Activated CD4-positive, CD25-positive, alpha-beta regulatory T cell treated with anti-CD3 and anti-CD28 coated beads, Interleukin-2, amount 50 U/mL, for 16 hours (primary cell): ENCODE measurements at regions not wholly inside any gene's neighbourhood (a gene's known extent, or its start where the extent isn't known, plus 50 kb on each side); places are given as distances from the start of the nearest gene placed in this dataset.
"Not testable (repeated sequence)": the region's sequence is repeated elsewhere in the genome, so short reads cannot be mapped to it uniquely, and the experiment has no call there.

Experiments
- DNase-seq: peaks from one replicate; pipeline ENCODE4 v3.0.0-alpha.2; 2020; ENCODE audit warnings: low read depth, low spot score

DNA sequence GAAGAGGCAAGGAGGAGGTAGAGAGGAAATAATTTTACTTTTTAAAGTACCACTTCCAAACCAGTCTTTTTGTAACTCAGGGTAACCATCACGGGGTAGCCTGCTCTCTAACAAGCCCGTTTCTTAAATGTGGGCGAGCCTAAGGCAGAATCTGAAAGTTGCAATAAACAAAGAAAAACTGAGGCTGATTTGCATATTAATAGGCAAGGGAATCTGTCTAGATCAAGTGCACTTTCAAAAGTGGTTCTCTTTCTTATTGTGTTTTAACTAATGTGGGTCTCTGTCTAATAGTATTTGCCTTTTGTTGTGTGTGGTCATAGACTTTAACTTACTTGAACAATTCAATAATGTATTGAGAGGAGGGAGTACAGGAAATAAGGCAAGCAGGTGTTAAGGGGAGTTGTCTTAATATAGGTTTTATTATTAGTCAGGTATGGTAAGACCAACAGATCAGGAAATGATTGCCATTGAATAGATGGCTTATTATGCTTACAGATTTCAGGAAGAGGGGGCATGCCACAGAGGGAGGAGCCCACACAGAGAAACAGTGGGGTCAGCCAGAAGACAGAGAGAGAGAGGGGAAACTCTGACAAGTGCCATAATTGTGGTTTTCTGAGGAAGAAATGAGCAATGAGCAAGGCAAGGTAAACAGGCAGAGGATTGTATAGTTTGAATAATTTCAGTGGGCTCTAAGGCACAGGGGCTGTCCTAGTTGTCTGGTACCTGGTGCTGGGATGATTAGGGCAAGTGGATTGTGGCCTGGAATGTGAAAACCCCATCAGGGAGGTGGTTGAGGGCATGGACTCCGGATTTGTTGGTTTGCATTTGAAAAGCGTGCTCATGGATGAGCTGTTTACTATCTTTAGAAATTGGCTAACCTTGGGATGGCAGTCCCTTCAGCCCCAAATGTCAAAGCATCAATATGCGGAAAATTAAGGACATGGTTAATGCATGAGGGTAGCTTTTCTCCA is 237.2 kb downstream of the TOX3 start:
- DNase-seq, result no peak

DNA sequence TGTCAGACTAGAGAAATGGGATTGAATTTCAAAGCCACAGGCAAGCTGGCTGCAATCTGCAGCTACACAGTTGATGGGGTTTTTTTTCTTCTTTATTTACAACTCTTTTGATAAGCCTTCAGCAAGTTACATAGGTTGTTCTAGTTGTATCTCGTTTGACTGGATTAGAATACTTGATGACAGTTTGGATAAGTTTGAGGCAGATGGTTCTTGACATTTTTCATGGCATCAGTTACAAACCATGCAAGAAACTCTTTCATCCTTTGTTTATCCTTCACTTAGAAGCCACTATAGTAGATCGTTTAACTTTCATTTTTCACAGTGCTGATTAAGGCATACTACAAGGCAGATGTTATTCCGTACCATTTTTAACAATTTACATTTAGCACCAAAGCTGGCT is 238.9 kb downstream of the TOX3 start:
- DNase-seq, result no peak

DNA sequence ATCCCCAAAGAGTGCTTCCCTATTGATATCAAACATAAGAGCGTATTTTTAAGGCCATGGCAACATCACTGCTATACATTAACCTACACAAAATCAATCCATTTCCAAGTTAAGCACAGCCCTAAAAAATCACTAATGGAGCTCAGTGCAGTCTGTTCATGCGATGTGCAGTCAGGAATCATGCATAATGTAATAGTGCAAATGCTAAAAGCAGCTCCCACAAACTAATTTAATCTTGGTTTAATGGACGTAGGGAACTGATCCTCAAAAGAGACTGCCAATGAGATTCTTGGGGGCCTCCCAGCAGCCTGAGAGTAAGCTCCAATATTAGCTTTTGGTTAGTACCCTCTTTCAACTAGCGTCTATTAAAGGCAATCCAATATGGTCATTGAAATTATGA is 245.9 kb downstream of the TOX3 start:
- no peak for DNase-seq

DNA sequence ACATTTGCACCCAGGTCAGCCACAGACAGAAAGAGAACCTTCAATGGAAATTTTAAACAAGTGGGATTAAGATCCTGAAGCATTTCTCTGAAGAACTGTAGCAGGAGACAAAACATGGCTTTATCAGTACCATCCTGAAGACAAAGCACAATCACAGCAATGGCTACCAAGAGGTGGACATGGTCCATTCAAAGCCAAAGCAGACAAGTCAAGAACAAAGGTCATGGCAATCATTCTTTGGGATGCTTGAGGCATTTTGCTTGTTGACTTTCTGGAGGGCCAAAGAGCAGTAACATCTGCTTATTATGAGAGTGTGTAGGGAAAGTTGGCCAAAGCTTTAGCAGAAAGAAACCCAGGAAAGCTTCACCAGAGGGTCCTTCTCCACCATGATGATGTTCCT is 248.2 kb downstream of the TOX3 start:
- DNase-seq, result no peak

DNA sequence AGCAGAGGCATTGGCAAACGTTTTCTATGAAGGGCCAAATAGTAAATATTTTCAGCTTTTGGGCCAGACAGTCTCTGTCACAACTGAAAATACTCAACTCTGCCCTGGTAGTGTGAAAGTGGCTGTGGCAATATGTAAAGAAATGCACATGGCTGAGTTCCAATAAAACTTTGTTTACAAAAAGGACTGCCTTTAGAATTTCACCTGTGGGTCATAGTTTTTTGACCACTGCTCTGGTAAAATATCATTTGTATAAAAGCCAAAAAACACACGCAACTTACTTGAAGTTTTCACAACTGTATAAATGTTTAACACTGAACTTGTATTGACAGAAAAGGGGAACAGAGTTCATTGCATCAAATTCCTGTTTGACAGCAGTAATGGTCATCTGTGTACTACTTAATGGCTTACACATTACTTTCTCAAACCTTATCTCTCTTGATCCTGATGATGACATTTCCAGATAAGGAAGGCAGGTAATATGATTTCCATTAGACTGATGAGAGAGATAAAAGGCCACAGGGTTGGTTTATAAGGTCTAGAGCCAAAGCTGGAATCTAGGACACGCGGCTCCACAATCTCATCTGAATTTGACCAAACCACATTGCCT is 250.1 kb downstream of the TOX3 start:
- not testable (repeated sequence) for DNase-seq

DNA sequence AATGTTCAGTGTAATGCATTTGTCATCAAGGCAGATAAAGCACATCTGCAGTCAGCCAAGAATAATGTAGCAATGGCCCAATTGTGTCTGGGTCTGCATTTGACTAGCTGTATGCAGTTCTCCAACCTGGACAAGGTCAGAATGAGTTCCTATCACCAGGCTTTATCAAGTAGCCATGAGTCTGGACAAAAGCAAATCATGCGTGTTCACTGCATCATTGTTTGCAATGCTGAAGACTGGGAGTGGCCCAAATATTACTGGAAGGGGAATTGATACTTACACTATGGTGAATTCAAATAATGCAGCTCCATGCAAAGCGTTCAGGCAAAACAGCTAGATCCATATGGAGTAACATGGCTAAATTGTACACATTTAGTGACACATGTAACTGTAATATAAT is 250.9 kb downstream of the TOX3 start:
- DNase-seq, result no peak

DNA sequence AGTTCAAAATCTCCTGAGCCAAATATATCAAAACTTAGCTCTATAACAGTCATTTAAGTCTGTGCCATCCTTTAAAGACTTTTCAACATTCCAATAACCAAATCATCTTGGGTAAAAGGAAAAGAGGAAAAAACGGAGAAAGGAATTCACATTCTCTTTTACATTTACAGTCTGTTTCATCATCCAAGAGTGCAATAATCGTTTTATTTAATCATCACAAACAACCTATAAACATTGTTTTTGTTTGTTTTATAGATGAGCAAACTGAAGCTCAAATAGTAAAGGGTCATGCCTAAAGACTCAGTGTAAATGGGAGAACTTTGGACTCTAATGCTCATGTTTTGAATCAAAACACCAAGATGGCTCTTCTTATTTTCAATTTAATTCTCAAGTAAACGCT is 252.3 kb downstream of the TOX3 start:
- no peak for DNase-seq

DNA sequence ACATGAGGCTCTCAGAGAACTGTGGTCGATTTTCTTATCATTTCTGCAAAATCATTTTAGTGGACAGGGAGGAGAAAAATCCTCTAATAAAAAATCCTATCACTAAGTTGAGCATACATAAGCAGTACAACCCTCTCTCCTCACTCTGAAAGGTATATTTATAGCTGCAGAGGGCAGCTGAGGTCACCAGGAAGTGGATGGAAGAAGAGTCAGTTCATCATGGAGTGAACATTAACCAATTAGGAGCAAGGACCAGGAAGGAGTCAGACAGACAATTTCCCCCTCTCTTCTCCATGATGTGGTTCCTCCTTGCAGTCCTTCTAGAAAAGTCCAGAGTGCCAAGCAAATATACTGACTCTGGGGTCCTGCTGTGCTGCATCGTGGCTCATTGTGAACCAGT is 253.7 kb downstream of the TOX3 start:
- no peak for DNase-seq

DNA sequence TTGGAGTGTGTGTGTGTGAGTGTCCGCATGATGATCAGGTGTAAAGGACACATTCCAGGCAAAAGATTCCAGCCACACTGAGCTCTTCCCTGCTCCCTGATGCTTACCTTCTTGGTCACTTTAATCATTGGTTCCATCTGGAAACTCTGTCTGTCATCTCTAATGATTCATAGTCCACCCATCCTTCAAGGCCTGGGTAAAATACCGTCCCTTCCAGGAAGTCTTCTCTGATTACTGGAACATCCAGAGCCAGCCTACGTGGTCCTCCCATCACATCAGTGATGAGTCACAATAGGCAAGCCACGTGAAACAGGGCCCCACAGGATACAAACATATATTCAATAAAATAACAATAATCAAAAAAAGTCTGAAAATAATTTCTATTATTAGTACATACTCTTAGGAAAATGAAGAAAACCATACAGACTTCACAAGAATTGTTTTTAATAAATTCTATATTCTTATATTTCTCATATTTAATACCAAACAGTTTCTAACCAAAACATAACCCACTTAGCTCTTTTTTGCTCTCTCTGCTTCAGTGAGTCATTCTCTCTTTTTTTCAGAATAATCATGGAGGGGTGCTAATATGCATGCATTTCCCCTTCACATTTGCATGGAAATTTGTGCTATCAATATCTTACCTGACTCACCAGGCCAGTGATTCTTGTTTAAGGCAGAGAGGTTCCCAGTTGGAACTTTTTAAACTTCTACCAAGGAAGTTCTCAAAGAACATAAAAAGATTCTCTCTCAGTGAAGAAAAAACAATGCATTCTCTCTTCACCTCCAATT is 263.2 kb downstream of the TOX3 start:
- no peak for DNase-seq

DNA sequence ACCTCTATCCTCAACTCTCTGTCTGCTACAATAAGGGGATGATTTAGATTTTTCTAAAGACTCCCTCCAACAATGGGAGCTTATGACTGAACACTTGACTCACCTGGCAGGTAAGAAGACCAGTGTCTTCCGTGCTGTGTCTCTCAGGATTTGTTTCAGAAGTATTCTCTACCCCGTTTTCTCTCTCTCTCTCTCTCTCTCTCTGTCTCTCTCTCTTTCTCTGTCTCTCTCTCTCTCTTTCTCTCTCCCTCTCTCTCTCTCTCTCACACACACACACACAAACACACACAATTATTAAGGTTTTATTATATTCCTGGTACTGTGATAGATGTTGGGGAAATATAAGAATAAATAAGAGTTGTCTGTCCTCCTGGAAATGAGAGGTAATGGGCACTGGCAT is 263.9 kb downstream of the TOX3 start:
- DNase-seq, result no peak

DNA sequence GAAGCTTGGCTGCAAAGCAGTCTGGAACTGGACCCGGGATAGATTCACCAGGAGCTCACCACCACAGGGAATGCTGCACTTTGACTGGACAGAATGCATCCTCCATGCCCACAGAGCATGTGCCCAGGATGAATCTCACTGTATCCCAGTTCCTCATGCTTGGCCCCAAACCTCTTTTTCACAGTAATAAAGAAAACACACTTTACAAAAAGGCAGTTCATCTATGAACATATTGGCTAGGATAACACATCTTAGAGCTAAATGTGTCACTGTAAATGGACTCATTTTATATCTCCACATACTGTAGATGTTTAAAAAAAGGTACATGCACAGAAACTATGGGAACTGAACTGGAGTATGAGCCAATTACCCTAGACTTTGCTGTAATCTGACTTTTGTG is 266.9 kb downstream of the TOX3 start:
- no peak for DNase-seq

DNA sequence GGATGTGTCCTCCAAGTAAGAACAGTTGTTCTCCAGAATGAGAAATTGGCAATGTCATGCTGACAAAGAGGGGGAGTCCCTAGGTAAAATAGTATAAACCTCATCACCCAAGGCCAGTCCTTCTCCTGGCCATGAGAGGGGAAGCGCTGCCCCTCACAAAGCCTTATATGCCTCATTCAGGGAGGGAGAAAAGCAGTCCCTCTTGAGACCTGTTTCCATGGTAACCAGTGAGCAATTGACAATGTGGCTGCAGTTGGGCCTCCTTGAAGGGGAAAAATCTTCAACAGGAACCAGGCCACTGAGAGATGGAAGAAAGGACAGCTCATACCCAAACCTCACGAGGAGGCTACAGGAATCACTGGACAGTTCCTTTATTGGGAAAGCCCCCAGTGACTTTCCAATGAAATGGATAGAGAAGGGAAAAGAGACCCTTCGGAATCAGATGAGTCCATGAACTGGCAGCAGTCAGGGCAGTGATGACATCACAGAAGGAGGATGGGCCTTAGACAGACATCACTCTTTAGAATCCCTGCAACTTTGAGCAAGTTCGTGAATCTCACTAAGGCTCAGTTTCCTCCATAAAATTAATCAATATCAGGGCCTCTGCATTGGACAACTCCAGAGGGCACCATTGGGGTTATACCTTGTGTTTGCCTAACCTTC is 275.7 kb downstream of the TOX3 start:
- DNase-seq, result no peak

DNA sequence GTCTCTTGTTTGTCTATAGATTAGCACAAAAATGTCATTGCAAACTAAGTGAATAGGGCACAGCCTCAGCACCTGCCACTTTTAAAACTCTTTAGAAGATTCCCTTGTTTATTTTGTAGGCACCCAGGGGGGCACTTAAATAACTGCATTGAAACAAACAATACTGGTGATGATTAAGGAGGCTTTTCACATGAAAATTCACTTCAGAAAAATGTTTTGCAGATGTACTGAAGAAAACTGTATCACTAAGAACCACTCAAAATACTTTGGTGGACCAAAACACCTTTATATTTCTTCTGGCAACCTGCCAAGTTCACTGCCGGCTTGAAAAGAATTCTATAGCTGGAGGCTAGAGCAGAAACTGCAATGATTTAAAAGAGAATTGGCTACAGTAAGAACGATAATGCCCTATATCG is 281.5 kb downstream of the TOX3 start:
- DNase-seq, result no peak

DNA sequence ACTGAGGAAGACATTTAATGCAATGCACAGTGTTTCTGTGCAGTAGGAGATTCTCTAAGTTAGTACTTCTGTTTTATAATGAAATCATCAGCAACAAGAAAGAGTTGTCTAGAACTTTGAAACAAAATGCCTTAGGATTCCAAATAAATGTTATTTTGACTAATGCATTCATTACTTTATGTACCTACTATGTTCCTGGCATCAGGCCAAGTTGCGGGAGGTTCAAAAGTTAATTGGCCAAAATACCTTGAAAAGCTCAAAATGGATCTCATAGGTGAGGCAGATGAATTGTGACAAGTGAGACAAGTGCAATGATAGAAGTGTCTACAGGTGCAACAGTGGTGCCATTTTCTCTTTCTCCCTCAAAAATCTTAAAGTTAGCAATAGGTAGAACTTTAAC is 289.4 kb downstream of the TOX3 start:
- DNase-seq, result no peak

DNA sequence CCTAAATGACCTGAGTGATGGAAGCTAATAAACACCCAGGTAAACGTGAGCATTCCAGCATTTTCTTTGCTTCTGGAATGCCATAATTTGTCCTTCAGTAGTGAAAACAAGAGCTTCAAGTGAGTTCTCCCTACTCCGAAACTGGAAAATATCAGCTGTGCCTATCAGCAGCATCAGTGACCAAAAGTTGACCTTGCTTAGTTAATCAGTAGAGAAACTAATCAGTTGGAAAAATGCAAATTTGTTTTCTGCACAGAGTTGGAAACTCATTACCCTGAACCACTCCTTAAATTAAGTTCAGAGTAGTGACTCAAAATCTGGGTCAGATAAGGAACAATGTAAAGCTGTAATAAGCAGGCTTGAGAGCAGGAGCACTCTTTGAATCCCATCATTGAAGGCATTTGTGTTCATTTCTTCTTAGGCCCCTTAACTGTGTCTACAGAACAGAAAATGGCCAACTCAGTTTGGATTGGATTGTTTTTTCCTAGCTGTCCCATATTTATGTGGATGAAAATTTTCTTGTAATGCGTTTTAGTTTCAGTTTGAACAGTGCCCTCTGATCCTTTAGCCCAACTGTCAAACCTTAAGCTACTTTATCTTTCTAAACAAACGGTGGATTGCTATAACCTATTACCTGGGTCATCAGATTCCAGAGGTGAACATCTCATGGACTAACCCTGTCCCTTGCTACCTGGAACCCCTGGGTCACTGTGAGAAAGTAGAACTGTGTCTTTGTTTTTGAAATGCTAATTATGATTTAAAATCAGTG is 290.4 kb downstream of the TOX3 start:
- DNase-seq, result no peak

DNA sequence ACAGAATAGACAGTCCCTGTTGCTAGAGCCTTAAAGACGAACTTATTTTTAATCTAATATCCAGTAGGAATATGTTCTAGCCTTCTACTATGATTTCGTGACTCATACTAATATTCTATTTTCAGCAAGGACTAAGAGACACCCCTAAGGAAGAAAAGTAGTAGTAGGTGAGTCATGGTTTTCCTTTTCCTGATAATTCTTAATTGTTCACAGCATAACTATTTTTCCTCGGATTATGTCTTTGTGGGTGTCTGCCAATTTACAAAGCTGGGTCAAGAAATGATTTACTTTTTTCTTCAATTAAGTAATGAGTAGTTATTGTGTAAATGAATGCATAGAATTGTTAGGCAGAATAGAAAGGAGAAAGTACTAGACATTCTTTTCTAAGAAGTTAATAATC is 292.2 kb downstream of the TOX3 start:
- DNase-seq, result no peak

DNA sequence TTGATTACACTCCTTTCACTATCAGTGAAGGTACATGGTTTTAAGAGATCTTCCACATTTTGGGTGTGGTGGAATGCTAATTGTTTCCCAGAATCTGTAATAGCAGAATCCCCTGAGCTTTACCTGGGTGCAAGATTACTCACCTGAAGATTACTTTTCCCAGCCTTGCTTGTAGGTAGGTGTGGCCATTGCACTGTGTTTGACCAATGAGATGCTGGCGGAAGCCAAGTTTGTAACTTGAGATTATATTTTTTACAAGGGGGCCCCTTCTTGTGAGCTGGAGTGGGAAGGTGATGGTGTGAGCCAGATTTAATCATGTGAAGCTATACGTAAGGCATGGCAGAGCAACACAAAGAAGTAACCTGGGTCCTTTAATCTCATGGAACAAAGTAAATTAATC is 294.3 kb downstream of the TOX3 start:
- DNase-seq, result no peak

DNA sequence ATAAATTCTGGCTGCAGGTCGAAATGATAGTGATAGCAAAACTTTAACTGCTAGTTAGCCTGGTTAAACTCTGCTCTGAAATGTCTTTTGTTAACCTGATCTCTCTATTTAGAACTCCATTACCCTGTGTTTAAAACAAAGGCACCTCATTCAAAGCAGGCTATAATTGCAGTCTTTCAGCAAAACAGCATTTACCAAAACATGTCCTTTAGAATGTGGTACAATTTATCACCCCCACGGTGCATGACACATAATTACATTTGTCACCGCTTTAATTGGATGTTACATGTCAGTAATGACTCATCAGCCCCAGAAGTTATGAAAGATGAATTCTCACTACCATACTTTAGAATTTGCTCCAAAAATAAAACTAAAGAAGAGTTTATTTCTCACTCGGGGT is 295.4 kb downstream of the TOX3 start:
- DNase-seq, result no peak

DNA sequence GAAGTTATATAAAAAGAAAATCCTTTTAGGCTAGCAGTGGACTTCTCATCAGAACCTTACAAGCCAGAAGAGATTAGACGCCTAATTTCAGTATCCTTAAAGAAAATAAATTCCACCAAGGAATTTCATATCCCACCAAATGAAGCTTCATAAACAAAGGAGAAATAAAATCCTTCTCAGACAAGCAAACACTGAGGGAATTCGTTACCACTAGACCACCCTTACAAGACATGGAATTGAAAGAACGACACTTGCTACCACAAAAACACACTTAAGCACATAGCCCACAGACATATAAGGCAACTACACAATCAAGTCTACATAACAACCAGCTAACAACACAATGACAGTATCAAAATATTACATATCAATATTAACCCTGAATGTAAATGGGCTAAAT is 299.2 kb downstream of the TOX3 start:
- DNase-seq, result no peak

DNA sequence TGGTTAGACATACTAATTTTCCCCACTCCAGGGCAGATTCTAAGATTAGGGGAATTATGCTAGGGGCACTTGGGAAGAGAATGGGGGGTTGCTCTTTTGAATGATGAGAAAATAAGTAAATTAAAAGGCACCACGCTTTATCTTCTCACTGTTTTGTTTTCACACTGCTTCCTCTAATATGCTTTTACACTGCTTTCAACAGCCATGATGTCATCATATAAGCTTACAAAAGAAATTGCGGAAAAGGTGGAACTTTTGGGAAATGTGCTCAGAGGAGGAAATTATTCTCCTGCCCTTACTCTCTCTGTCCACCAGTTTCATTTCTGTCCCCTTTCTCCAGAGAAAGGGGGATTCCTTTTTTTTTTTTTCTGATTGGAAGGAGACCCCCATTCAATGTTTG is 308.2 kb downstream of the TOX3 start:
- DNase-seq, result no peak

DNA sequence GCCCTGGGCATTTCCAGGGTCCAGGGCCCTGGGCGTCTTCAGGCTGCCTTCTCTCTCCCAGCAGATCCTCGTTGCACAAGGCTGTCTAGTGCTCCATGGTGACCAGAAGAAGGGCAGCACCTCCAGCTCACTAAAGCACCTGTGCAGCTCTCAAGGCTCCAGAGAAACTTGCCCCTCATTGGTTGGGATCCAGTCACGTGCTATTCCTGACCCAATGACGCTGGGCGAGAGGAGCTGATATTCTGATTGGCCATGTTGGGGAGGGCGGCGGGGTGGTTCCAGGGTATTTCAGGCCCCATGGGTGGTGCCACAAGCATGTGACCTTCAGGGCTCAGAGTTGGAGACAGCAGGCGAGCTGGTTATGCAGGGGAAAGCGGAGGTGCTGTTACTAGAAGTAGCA is 309.1 kb downstream of the TOX3 start:
- DNase-seq, result no peak
